HFF-Myc (cell line): ENCODE measurements at regions not wholly inside any gene's neighbourhood (a gene's known extent, or its start where the extent isn't known, plus 50 kb on each side); places are given as distances from the start of the nearest gene placed in this dataset.

Source experiments
- DNase-seq: peaks from one replicate; pipeline ENCODE4 v3.0.0-alpha.2; 2011; ENCODE audit warnings: low read depth; ENCODE audit errors: extremely low read depth
- H3K4me3 ChIP-seq: replicated peaks from 2 replicates; pipeline ENCODE4 v1.5.1; 2011; ENCODE audit warnings: low read depth, mild to moderate bottlenecking, control low read depth, low read length
- TF ChIP-seq, protein P1 (sequence below): IDR thresholded peaks from 2 replicates; pipeline ENCODE4 v1.5.1; 2012; ENCODE audit warnings: mild to moderate bottlenecking, low read depth, low read length, control low read depth; ENCODE audit errors: missing control alignments

DNA sequence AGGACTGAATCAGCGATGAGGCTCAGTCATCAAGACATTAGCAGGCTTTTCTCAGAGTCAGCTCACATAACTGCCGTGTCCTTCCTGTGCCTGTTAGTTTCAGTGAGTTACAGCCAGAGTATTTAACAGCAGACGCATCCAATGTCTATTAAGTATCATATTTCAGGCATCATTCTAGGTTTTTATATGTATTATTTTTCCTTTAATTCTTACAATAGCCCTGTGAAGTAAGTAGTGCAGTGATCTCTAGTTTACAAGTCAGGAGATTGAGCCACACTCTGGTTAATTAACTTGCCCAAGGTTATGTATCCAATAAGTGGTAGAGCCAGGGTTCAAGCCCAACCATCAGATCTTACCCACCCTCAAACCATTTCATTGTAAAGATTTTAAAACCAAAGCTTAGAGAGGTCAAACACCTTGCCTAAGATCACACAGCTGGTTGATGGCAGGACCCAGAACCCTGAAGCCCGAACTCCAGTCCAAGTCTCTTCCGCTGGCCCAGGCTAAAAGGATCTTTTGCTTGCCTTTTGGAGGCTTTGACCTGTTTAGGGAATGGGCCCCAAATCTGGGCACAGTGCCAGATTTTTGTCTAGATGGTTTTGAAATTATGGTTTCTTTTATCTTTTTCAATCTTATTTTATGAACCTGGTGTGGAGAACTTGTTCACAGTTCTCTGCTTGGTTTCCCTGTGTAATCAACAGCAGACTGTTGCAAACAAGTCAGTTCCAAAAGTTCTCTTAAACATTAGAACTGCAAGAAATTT is 261.2 kb upstream of the CLINT1 start:
- TF ChIP-seq, protein P1, sequence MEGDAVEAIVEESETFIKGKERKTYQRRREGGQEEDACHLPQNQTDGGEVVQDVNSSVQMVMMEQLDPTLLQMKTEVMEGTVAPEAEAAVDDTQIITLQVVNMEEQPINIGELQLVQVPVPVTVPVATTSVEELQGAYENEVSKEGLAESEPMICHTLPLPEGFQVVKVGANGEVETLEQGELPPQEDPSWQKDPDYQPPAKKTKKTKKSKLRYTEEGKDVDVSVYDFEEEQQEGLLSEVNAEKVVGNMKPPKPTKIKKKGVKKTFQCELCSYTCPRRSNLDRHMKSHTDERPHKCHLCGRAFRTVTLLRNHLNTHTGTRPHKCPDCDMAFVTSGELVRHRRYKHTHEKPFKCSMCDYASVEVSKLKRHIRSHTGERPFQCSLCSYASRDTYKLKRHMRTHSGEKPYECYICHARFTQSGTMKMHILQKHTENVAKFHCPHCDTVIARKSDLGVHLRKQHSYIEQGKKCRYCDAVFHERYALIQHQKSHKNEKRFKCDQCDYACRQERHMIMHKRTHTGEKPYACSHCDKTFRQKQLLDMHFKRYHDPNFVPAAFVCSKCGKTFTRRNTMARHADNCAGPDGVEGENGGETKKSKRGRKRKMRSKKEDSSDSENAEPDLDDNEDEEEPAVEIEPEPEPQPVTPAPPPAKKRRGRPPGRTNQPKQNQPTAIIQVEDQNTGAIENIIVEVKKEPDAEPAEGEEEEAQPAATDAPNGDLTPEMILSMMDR = no peak
- H3K4me3 ChIP-seq = no peak overlapping the region
- no peak for DNase-seq

DNA sequence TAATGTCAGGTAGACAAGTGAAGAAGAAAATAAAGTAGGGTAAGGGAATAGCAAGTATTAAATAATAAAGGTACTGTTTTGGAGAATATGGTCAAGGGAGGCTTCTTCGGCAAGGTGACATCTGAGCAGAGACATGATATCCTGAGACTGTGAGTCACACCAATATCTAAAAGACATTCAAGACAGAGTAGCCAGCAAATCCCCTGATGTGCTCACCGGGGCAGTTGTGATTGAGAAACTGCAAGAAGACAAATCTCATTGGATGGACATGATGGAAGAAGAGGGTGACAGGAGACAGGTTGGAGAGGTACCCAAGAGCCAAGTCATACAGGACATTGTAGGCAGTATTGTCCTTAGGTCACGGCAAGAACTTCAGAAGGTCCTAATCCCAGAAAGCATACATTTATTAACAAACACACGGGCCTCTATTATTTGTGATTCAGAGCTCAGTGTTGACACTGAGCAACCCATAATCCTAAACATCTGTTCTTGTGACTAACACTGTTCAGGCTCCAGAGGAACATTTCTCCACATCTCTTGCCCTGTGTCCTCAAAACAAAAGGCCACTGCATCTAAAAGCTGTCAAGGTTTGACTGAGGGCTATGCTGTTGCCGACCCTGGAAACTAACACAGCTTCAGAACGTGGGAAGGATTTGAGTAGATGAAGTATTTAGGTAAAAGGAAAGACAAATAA is 258.7 kb upstream of the CLINT1 start:
- TF ChIP-seq, protein P1 = no peak
- H3K4me3 ChIP-seq = no peak overlapping the region
- DNase-seq = no peak

DNA sequence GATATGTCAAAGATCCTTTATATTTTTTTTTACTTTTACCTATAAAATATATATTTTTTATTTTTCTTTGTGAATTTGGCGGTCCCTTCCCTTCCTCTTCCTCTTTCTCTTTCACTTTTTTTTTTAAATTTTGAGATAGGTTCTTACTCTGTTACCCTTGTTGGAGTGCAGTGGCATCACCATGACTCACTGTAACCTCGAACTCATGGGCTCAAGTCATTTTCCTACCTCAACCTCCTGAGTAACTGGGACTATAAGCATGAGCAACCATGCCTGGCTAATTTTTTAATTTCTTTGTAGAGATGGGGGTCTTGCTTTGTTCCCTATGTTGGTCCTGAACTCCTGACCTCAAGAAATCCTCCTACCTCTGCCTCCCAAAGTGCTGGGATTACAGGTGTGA is 258.0 kb upstream of the CLINT1 start:
- no peak overlapping the region for H3K4me3 ChIP-seq
- no peak for DNase-seq
- TF ChIP-seq, protein P1 = no peak

DNA sequence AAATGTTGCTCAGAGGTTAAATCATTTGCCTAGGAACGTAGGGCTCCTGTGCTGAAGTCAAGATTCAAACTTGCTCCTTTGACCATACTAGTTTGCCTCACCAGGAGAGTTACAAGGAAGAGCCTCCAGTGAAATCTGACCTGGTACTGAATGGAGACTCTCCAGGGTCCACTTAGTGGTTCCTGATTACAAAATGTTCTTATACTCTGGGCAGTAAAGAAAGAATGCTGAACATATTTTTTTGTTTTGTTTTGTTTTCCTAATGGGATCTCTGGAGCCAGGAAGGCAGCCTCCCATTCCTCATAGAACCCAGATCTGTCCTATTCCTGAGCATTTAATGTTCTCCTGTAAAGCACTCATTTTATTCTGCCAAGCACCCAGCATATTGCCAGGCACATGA is 256.5 kb upstream of the CLINT1 start:
- H3K4me3 ChIP-seq = no peak overlapping the region
- TF ChIP-seq, protein P1 = no peak
- DNase-seq = no peak

DNA sequence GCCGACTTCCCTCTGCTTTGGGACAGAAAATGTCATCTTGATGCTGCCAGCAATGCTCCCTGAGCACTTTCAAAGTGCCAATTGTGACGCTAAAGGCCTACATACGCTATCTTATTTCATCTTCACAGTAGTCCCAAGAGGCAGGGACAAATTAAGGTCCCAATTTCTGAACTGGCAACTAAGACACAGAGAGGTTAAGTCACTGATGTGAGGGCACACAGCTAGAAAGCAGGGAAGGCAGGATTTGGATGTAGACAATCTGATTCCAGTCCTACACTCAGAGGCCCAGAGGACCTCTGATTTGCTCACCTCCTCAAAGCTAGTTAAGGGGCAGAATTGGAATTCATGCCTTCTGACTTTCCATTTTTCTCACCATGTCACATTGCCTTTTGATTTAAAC is 249.2 kb upstream of the CLINT1 start:
- no peak overlapping the region for H3K4me3 ChIP-seq
- DNase-seq = no peak
- TF ChIP-seq, protein P1 = no peak

DNA sequence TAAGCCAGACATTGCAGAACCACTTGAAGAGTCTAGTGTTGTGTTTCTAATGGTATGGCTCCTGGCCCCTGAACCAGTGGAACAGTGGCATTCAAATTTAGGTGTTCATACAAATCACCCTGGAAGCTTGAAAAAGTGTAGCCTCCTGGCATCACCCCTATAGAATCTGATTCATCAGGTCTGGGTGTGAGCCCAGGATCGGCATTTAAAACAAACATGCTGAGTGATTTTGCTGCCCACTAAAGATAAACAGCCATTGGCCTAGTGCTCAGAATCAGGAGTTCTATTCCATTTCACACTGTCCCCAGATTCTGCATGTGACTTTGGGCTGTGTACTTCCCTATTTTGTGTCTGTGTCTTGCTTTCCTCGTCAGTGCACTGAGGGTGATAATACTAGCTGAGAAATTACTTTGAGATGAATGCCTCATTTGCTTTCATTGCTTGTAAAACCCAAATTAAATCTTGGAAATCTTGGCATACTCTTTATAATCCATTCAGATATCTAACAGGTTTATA is 241.5 kb upstream of the CLINT1 start:
- DNase-seq = no peak
- H3K4me3 ChIP-seq = no peak overlapping the region
- TF ChIP-seq, protein P1 = no peak
